ENCODE measurements at regions not wholly inside any gene's neighbourhood (a gene's known extent, or its start where the extent isn't known, plus 50 kb on each side); places are given as distances from the start of the nearest gene placed in this dataset.
A peak's percentile ranks its signal among the peaks of the same experiment; 100 is the strongest.

DNA sequence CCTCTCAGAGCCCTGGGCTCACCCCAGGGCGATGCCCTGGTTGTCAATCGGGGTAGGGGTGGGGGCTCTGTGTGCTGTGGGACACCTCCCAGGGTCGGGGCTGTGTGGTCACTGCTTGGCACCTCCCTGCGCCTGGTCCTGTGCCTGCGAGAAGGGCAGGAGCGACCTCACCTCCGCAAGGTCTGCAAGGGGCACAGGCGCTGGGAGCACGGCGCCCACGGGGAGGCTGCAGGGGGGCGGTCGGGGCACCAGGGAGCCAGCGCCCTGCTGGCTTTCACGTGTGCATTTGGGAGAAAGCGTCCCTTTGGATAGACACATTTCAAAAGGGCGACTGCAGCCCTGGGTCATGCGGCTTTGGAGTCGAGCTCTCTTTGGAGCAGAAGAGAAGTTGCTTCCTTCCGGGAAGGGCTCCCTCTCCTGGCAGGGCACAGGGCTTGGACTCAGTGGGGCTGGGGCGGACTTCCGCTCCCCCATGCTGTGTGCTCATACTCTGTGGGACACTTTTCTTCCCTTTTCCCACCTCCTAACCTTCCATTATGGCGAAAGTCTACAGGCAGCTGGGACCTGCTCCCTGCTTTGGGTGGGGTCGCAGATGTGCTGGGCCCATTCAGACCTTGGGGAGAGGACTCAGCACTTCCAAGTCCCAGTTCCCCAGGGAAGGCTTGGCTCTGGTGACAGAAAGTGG, 52.9 kb upstream of the SLC28A3 start:
- FAIRE-seq (no peak), DNase-seq (ENCODE audit: insufficient read length, low spot score) (no peak)
- no peak for TF ChIP-seq CTCF (IDR thresholded peaks at IDR 0.05; ENCODE audit: insufficient read depth, missing control alignments)

DNA sequence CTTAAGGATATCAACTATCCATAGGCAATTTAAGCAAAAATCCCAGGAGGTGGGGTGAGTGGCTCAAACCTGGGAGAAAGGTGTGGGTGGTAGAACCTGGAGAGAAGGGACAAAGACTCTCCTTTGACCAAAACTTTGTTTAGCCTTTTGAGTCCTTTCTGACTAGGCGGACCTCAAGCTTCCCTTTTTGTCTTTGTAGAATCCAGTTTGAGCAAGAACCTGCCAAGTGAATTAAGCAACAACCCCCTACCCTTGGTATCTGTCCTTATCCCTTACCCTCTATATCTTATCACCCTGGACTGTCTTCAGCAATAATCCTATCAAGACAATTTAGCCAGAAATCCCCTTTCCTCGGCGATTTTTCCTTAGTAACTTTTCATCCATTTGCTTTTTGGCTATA, 53.5 kb upstream of the SLC28A3 start:
- FAIRE-seq (no peak), DNase-seq (ENCODE audit: insufficient read length, low spot score) (no peak)
- TF ChIP-seq CTCF (IDR thresholded peaks at IDR 0.05; ENCODE audit: insufficient read depth, missing control alignments), result no peak

GRCh38 chr9:84397151-84397728, 56.7 kb upstream of the SLC28A3 start:
- TF ChIP-seq CTCF (IDR thresholded peaks at IDR 0.05; ENCODE audit: insufficient read depth, missing control alignments), result peak; percentile 89
- no peak for FAIRE-seq
- peak; percentile 45 for DNase-seq (ENCODE audit: insufficient read length, low spot score)

GRCh38 chr9:84397822-84398221, 57.3 kb upstream of the SLC28A3 start:
- TF ChIP-seq CTCF (IDR thresholded peaks at IDR 0.05; ENCODE audit: insufficient read depth, missing control alignments), result no peak
- FAIRE-seq (no peak), DNase-seq (ENCODE audit: insufficient read length, low spot score) (no peak)

GRCh38 chr9:84402517-84402916, 62.0 kb upstream of the SLC28A3 start:
- TF ChIP-seq CTCF (IDR thresholded peaks at IDR 0.05; ENCODE audit: insufficient read depth, missing control alignments), result no peak
- DNase-seq (ENCODE audit: insufficient read length, low spot score) (no peak), FAIRE-seq (no peak)

DNA sequence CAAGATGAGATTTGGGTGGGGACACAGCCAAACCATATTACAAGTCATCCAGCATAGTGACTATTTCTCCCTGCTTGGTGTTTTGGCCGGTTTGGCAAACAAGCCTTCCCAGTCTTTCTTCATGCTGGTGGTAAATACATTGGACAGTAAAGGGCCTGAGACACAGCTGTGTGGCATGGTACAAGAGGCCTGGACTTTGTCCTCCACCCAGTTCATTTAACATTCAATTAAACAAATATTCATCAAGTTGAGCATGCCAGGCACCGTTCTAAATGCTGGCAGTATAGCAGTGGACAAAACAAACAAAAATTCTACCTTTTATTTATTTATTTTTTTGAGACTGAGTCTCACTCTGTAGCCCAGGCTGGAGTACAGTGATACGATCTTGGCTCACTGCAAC, 62.7 kb upstream of the SLC28A3 start:
- FAIRE-seq (no peak), DNase-seq (ENCODE audit: insufficient read length, low spot score) (no peak)
- TF ChIP-seq CTCF (IDR thresholded peaks at IDR 0.05; ENCODE audit: insufficient read depth, missing control alignments), result no peak

- DNase-seq (ENCODE audit: insufficient read length, low spot score) (no peak), FAIRE-seq (no peak)
- TF ChIP-seq CTCF (IDR thresholded peaks at IDR 0.05; ENCODE audit: insufficient read depth, missing control alignments), result peak; percentile 43
Observed at GRCh38 chr9:84404095-84404686, 63.6 kb upstream of the SLC28A3 start.
